ENCODE measurements at regions not wholly inside any gene's neighbourhood (a gene's known extent, or its start where the extent isn't known, plus 50 kb on each side); places are given as distances from the start of the nearest gene placed in this dataset.

DNA sequence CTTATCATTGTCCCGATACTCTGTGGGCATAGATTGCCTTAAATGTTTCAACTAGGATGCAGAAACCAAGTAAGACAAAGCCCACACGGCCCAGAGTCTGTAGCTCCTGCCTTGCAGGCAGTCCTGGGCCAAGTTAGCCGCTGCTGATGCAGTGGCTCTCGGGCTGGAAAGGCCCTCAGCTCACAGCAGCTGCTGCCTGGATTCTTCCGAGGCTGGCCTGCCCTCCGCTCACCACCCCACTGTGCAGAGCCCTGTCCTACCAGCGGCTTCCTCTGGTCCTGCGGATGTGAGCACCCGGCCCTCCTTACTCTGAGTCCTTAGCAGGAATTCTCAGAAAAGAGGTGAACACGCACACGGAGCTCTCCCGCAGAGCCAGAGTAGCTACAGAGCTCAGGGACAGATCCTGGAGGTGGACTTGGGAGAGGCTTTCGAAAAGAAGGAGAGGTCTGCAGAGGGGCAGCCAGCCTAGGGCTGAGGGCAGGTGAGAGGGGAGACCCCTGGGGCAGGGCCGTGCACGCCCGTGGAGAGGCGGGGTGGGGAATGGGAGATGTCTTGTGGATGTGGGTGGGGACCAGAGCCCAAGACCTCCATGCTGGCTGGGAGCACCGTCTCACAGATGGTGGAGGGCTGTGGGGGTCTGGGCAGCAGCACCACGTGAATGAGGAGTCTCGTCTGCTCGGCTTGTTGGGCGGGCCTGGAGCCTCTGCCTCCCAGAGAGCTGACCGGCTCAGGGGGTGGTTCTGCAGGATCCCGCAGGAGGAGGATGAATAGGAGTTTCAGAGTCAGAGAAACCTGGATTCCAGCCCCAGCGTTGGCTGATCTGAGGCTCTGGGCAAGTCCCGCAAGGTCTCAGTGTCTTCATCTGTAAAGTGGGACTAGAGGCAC lies 117.4 kb upstream of the B3GAT1 start:
- no peak for DNase-seq

DNA sequence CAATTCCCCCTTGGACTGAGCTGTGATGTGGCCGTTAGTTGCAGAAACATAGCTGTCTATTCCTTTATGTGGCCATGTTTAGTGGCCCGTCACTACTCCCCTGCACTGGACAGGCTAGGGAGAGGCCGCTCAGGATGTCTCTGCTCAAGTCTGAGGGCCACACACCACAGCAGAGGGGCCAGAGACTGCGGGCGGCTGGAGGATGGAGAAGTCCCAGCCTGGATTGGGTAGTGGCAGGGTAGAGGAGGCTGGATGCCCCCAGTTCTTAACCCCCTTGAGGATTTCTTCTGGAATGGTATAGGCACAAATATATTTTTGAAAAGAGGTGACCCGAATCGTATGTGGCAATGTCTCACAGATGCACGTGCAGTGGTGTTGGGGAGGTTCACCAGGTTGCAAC lies 116.4 kb upstream of the B3GAT1 start:
- no peak for DNase-seq

DNA sequence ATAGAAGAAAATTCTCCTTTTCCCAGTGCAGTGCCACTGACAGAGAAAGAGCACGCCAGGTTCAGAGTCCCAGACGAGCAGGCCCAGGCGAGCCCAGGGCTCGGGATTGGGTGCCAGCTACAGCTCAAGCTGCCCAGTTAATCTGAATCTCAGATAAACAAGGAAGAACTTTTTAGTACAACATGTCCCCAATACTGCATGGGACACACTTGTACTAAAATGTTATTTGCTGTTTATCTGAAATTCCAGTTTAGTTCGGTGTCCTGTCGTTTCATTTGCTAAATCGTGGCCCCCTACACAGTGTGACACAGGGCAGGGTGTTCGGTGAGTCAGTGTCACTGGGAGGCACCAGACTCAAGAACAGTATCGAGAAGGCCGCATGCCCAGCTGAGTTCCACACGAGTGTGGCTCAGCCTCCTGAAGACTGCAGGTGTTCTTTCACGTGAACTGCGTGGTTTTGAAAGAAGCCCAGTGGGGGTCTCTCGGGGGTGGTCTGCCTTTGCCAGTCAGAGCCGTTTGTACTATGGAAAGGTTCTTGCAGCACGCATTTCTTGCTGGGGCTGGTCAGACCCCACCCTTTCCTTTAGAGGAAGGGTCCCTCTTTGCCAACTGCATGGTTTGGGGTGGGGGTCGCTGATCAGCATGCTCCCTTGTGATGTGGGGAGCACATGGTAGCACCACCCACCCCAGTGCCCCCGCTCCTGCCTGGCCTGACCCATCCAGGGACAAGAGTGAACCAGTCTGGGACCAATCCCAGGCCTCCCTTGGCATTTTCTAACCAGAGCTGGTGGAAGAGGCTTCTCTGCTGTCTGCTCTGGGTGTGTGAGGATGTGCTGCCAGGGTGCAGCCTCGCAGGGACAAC lies 115.6 kb upstream of the B3GAT1 start:
- DNase-seq: no peak

DNA sequence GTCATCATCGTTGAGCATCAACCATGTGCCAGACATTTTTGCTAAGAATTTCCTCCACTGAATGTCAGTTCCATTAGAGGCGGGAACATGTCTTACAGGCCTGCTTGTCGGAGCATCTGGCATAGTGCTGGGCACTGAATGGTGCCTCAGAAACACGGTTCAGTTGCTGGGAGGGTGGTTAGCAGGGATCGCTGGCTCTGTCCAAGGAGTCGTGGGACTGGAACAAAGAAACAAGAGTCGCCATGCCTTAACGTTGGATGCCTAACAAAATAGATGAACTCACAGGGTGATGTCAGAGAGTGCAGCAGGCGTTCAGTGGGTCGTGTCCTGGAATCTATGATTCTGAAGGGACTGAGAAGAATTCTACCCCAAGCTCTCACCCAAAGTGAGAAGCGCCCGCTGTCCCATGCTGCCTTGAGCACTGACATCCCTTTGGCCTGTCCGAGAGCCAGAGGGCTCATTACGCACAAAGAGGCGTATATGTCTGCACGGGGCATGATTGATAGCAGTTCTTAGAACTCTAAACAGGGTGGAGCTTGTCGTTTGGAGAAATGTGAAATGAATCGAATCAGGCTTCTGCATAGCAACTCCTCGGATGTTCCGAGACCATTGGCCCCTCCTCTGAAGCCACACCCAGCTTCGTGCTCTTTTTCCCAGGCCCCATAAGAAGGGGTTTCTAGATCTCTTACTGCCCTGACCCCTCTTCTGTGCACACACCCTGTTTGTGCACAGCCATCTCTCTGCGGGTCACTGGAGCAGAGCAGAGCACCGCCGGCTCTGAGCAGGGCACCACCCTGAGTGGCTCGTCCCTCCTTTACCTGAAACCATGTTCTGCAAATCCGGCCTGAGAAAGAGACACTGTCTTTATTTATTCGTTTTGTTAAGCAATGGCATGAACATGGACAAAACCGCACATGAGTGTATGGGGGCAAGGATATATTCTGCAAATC lies 113.1 kb upstream of the B3GAT1 start:
- DNase-seq: no peak

DNA sequence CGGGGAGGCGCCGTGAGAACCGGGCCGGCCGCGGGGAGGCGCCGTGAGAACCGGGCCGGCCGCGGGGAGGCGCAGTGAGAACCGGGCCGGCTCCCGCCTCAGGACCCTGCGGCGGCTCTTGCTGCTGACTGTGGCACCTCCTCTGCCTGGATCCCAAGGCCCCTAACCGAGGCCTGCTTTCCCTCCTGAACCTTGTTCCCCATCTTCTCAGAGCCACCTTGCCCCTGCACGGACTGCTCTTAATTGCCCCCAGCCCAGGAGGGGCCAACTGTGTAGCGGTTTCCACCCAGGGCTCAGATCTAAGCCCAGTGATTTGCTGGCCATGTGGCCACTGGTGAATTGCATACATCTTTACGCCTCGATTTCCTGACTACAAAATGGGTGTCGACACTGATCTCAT lies 112.2 kb upstream of the B3GAT1 start:
- DNase-seq: no peak

DNA sequence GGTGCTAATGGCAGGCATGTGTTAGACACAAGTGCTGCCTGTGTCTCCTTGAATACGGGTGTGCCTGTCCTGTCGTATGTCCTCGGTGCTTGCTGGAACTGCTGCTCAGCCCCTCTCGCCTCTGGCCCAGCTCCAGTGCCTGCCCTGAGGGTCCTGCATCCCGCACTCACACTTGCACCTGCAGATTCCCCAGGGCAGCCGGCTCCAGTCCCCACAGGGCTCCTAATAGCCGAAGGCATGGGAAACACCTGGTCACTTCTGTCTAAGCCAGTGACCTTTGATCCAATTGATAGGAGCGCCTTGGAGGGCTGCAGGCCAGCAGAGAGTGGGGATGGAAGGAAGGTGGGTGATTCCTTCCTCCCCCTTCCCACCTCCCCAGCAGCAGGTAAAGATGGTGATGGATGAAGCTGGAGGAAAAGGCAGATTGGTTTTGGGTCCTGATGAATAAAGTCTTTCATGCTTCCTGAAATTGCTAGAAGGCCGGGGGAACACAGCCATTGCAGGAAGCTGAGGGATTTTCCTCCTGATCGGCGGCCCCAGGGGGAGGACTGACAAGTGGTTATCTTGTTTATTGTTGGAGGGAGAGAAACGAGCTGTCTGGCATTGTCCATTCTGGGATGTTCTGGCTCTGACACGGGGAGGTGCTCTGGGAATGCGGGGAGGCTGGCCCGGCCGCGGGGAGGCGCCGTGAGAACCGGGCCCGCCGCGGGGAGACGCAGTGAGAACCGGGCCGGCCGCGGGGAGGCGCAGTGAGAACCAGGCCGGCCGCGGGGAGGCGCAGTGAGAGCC lies 110.9 kb upstream of the B3GAT1 start:
- DNase-seq: no peak

DNA sequence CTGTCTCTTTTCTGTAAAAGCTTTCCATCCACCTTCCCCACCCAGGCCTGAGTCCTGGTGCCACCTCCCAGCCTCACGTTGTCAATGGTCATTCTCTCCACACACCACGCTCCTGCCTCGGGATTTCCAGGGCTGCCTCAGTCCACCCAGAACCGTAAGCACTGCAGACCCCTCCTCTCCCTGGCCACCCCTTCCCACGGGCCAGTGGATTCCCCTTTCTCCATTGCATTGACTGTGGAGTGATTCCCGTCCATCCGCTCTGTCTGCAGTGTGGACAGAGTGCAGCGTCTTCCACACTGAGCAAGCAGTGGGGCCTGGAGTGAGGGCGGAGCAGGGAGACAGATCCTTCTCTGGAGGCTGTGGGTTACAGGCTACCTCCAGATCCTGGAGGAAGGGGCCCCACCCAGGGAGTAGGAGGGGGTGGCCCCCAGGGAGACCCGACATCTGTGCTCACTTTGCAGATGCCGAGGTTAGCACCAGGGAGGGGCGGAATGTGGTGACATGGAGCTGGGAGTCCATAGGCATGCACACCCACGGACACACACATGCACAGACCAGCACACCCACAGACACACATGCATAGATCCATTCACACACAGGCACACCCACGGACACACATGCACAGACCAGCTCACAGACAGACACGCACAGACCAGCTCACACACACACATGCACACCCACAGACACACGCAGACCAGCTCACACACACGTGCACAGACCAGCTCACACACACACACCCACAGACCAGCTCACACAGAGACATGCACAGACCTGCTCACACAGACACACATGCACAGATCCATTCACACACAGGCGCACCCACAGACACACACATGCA lies 109.6 kb upstream of the B3GAT1 start:
- DNase-seq: no peak

DNA sequence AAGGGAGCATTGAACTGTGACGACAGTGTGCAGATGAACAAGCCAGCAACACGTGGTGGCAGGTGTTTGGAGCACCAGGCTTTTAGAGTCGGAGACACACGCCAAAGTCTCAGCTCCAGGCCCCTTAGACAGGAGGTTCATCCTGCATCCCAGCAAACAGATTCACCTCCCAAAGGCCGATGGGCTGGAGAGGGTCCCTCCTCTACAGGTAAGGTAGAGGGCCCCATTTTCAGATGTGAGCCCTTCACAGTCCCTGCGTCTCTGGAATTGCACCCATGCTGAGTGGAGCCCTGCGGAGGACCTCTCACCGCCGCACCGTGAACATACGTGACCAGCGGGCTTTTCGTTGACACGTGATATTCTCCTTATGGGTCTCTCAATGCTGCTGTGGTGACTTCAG lies 109.0 kb upstream of the B3GAT1 start:
- DNase-seq: no peak

DNA sequence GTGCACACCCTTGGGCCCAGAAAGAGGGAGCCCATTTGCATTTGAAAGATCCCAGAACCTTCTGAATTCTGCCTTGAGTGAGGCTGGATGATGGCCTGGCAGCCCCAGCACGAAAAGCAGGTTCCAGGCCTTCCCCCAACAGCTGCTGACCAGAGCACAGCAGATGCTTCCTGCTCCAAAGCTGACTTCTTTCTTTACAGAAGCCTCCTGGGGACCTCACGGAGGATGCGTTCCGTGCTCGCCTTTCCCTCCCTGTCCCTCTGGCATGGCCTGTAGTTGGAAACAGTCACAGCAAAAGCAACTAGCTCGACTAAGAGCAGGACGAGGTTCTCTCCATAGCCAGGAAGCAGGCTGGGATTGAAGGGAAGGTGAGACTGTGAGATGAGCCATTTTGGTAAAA lies 107.7 kb upstream of the B3GAT1 start:
- DNase-seq: no peak

DNA sequence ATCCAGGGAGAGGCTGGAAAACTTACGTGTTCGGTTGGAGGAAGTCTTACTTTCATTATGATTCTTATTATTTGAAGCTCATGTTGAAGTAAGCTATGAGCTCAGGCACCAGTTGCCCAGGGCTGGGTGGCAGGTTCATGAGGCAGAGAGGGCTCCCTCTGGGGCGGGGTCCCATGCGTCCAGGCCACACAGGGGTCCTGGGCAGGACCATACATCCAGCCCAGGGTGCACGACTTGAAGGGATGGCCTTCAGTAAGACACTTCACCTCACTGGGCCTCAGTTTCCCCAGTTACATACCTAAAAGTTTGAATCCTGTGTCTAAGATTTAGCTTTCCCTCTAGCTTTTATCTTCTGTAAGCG lies 107.3 kb upstream of the B3GAT1 start:
- no peak for DNase-seq

DNA sequence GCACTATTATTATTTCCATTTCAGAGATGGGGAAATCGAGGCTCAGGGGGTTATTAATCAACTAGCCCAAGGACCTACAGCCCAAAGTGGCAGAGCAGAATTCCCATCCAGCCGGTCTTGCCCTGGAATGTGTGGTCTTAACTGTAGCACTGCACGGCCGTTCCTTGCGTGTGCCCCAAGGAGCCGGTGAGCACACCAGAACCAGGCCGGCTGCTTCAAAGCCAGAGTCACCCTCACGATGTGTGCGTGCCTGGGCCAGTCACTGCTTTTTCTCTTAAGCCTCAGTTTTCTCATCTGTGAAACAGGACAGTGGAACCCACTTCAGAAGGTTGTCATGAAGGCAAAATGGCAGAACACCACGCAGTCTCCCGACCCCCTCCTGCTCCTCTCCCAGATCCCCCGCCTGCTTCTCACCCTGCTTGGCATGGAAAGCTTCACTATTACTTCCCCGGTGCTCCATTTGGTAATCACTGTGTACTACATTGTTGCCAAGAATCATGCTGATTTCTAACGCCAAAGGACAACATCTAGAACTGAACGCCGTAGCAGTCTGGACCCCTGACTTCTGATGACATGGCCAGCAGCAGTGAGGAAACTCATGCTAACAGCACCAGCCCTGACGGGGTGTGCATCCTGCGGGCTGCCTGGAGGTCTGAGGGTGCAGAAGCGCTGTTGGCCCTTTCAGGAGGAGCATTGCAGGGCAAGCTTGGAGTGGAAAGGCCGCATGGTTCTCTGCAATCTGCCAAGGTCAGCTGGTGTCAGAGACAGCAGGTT lies 106.8 kb upstream of the B3GAT1 start:
- no peak for DNase-seq

DNA sequence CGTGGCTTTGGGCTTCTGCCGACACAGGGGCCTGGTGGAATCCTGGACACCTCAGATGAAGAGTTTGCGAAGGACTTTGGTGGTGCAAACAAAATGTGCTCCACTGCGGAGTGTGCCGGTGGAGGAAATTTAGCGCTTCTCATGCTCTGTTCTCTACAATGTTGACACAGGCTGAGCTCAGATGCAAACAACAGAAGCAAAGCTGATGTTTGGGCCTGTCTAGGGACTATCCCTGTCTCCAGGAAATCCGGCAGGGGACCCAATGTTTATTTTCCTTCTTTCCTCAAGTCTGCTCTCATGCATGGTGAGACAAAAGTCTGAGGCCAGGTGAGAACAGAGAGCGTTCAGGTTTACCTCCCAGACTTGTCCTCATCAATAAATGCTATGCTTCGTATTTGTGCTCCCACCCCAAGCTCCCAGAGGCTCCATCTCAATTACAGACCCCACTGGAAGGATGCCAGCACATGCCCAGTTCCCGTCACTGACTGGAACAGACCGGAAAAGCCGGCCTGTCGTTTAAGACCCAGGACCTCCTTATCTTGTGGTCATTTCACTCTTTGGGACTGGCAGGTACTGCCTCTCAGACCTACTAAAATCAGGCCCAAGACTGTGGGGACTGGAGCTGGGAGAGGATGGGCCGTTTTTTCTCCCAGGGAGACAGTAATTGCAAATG lies 105.7 kb upstream of the B3GAT1 start:
- DNase-seq: no peak

DNA sequence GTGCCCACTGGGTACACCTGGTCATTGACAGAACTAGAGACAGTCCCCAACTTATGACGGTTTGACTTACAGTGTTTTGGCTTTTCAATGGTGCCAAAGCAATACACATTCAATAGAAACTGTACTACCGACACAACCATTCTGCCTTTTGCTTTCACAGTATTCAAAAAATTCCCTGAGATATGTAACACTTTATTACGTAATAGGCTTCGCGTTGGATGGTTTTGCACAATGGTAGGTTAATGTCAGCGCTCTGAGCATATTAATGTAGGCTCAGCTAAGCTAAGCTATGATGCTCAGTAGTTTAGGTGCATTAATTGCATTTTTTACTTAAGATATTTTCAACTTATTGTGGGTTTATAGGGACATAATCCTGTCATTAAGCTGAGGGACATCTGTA lies 105.1 kb upstream of the B3GAT1 start:
- DNase-seq: no peak

DNA sequence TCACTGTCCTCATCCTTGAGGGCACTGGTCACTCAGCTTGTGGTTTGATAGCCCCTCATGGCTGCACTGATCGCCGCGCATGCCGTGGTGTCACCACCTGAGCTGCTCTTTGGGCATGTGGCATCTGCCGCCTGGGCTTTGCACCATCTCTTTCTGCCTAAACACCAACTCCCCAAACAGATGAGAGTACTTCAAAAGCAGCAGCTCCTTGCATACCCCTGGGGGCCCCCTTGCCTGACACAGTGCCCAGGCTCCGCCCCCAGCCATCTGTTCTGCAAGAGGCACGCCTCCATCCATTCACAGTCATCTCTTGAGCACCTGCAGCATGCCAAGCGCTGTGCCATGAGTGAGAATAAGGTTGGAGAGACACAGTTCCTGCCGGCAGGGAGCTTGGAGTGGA lies 104.5 kb upstream of the B3GAT1 start:
- no peak for DNase-seq

DNA sequence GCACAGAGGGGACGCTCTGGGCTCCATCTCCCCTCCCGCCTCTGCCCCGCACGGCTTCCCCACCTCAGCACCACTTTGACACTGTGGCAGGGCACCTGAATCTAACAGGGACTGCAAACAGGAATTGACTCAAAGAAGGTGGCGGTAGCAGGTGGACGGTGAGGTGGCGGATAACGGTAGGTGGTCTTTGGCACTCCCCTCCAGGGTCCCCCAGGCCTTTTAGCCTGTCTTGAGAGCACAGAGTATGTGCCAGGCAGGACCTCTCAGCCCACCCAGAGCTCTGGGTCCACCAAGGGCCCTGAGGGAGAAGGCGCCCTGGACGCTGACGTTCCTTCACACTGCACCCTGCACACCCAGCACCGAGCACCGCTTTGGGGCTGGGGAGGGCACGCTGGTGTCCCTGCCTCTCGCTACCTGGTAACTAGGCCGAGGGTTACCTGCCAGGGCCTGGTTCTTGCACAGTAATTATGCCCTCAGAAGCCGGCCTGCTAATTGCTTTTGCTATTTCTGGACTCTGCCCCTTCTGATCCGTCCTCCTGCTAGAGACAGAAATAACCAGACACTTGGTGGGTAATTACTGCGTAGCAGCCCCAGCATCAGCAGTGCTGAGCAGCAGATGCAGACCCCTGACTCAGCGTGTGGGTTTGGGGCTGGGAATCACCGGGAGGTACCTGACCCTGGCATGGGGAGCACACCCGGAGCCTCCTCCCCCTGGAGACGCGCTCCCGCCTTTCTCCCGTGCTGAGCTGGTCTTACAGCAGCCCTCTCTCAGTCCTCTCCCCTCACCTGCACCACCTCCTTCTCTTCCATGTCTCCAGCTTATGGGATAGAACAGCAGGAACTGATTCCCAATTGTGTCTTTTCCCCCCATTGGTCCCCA lies 103.3 kb upstream of the B3GAT1 start:
- no peak for DNase-seq

DNA sequence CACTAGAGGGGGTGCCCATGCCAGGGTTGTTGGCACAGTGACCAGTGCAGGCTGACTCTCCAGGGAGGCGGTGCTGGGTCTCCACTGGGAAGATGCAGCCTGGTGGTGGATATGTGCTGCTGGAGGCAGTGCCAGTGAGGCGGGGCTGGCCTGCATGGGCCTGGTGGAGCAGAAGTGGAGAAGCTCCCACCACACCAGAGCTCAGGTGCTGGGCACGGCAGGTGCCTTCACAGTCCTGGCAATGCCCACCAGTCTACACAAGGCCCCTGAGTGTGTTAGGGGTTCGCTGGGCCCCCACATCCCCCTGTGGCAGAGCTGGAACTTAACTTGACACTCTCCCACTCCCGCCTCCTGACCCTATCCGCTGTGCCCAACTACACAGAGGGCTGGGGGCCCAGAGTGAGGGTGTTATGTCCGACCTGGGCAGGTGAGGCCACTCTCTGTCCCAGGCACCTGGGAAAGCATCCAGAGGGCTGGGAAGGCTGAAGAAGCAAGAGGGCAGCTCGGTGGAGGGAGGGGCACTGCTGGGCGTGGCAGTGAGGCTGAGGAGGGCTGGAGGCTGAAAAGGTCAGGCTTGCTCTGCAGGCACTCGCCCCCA lies 102.4 kb upstream of the B3GAT1 start:
- no peak for DNase-seq

DNA sequence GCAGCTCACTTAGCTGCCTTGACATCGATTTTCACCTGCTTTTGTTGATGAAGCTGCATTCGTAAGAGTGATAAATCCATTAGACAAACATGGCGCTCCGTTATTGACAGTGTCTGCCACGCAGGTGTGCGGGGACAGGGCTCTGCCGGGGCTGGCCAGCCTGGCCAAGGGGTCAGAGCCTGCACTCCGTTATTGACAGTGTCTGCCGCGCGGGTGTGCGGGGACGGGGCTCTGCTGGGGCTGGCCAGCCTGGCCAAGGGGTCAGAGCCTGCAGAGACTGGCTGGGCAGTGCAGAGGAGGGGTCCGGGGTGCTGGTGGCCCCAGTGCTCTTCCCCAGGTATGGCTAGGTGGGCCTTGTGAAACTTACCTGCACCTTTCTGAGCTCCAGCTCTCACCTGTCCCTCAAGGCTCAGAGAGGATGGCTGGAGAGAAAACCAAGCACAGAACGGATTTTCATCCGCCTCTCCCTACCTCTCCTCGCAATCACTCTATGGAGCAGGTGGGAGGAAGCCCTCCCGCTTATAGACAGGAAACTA lies 101.6 kb upstream of the B3GAT1 start:
- no peak for DNase-seq

Measured in skin of body (tissue), 1 donor.